H1 (cell line): ENCODE measurements at regions not wholly inside any gene's neighbourhood (a gene's known extent, or its start where the extent isn't known, plus 50 kb on each side); places are given as distances from the start of the nearest gene placed in this dataset.
A peak's percentile ranks its signal among the peaks of the same experiment; 100 is the strongest.

ENCODE experiments used
- CTCF ChIA-PET: fragments of 300-600 bp; sonication (Branson Sonifier 250); formaldehyde crosslinking; loops from one replicate; lab custom pipeline; 2021; ENCODE audit not compliant: partially characterized antibody; lab: Charles Lee
- POLR2A ChIA-PET: fragments of 300-600 bp; sonication (Branson Sonifier 250); formaldehyde crosslinking; loops from one replicate; lab custom pipeline; 2021; ENCODE audit warnings: inconsistent platforms; ENCODE audit not compliant: partially characterized antibody; lab: Charles Lee
- DNase-seq, 2 experiments: peaks; one replicate each; pipeline versions ENCODE4 v3.0.0 to v3.0.0-alpha.2; 2010 to 2022; ENCODE audit warnings: low spot score in 2 of 2, low read depth in 1 of 2, mixed read lengths in 1 of 2
- FAIRE-seq: peaks from 2 replicates; lab custom pipeline; 2011; peaks lifted over from hg19 to GRCh38; lab: Jason Lieb, UNC
- H2AFZ ChIP-seq: 2 replicates; pipeline ENCODE4 v1.8.1; 2012; ENCODE audit warnings: low read length, inconsistent platforms
- H2AK5ac ChIP-seq: 2 replicates; pipeline ENCODE4 v1.6.1; 2013; ENCODE audit warnings: low read depth, low read length
- H2BK120ac ChIP-seq: replicated peaks from 2 replicates; pipeline ENCODE3; 2013; ENCODE audit warnings: low read depth, low read length, inconsistent platforms
- H2BK12ac ChIP-seq: 2 replicates; pipeline ENCODE4 v1.6.1; 2013; ENCODE audit warnings: low read depth, low read length
- H2BK15ac ChIP-seq: 2 replicates; pipeline ENCODE4 v1.6.1; 2013; ENCODE audit warnings: low read length
- H2BK20ac ChIP-seq: 2 replicates; pipeline ENCODE4 v1.6.1; 2013; ENCODE audit warnings: low read length
- H2BK5ac ChIP-seq: 2 replicates; pipeline ENCODE4 v1.6.1; 2013; ENCODE audit warnings: low read depth, low read length
- H3K14ac ChIP-seq: 2 replicates; pipeline ENCODE4 v1.6.1; 2013; ENCODE audit warnings: inconsistent platforms; ENCODE audit not compliant: insufficient read length
- H3K18ac ChIP-seq: 2 replicates; pipeline ENCODE4 v1.6.1; 2013; ENCODE audit warnings: low read length; ENCODE audit errors: extremely low read depth
- H3K23ac ChIP-seq: 2 replicates; pipeline ENCODE4 v1.6.1; 2013; ENCODE audit warnings: inconsistent platforms; ENCODE audit not compliant: insufficient read length
- H3K23me2 ChIP-seq: 2 replicates; pipeline ENCODE4 v1.6.1; 2013; ENCODE audit warnings: low read depth, low read length
- H3K27ac ChIP-seq: 2 replicates; pipeline ENCODE4 v1.6.1; 2011; ENCODE audit warnings: low read depth, low read length, inconsistent platforms
- H3K27me3 ChIP-seq, 4 experiments: replicated peaks in 1 of 4; 1 replicate in 1 of 4; 2 replicates in 3 of 4; pipeline versions ENCODE4 v1.6.1 to v1.8.1; 2011 to 2013; ENCODE audit warnings: low read length in 3 of 4, mild to moderate bottlenecking in 3 of 4, inconsistent platforms in 2 of 4, mixed read lengths in 2 of 4, moderate library complexity in 1 of 4; ENCODE audit not compliant: control insufficient read depth in 3 of 4, insufficient read depth in 3 of 4; ENCODE audit errors: extremely low read depth in 1 of 4
- H3K36me3 ChIP-seq, 4 experiments: 2 replicates each; pipeline versions ENCODE4 v1.6.1 to v1.8.1; 2011 to 2013; ENCODE audit warnings: mild to moderate bottlenecking in 4 of 4, low read length in 3 of 4, moderate library complexity in 2 of 4, control low read depth in 1 of 4, inconsistent platforms in 1 of 4; ENCODE audit not compliant: insufficient read depth in 4 of 4, control insufficient read depth in 2 of 4
- H3K4ac ChIP-seq: replicated peaks from 2 replicates; pipeline ENCODE3; 2013; ENCODE audit warnings: low read length, low read depth, mixed read lengths, inconsistent platforms; ENCODE audit not compliant: insufficient read length
- H3K4me1 ChIP-seq, 4 experiments: replicated peaks in 1 of 4; 1 replicate in 1 of 4; 2 replicates in 3 of 4; pipeline versions ENCODE4 v1.6.1 to v1.8.1; 2011 to 2013; ENCODE audit warnings: low read length in 3 of 4, inconsistent platforms in 2 of 4, mixed read lengths in 1 of 4; ENCODE audit not compliant: insufficient read depth in 4 of 4, control insufficient read depth in 3 of 4
- H3K4me2 ChIP-seq, 2 experiments: 2 replicates each; pipeline versions ENCODE4 v1.6.1 to v1.8.1; 2011 to 2013; ENCODE audit warnings: low read depth in 2 of 2, low read length in 2 of 2, control low read depth in 1 of 2, inconsistent platforms in 1 of 2, mild to moderate bottlenecking in 1 of 2; ENCODE audit not compliant: insufficient read depth in 1 of 2
- H3K4me3 ChIP-seq, 4 experiments: fragments of 200-600, 300-600 bp in 1 of 4; sonication (generic), shearing (Covaris generic), sonication (Bioruptor Twin) in 1 of 4; 2 replicates each; pipeline versions ENCODE4 v1.5.1 to v1.8.1; 2011 to 2016; ENCODE audit warnings: low read length in 4 of 4, low read depth in 3 of 4, control low read depth in 2 of 4, inconsistent platforms in 2 of 4, mild to moderate bottlenecking in 2 of 4, mixed read lengths in 1 of 4, moderate library complexity in 1 of 4; ENCODE audit not compliant: insufficient read depth in 2 of 4; ENCODE audit errors: extremely low read depth in 1 of 4
- H3K56ac ChIP-seq: replicated peaks from 2 replicates; pipeline ENCODE3; 2013; ENCODE audit warnings: low read depth, mild to moderate bottlenecking, mixed read lengths, low read length, inconsistent platforms; ENCODE audit not compliant: insufficient read length
- H3K79me1 ChIP-seq: 2 replicates; pipeline ENCODE4 v1.6.1; 2013; ENCODE audit warnings: low read depth, low read length, control low read depth
- H3K79me2 ChIP-seq, 2 experiments: 2 replicates each; pipeline versions ENCODE4 v1.6.1 to v1.8.1; 2012 to 2013; ENCODE audit warnings: low read length in 2 of 2, mild to moderate bottlenecking in 2 of 2, inconsistent platforms in 1 of 2; ENCODE audit not compliant: insufficient read depth in 2 of 2, control insufficient read depth in 1 of 2
- H3K9ac ChIP-seq, 4 experiments: replicated peaks in 1 of 4; 1 replicate in 1 of 4; 2 replicates in 3 of 4; pipeline versions ENCODE4 v1.6.1 to v1.8.1; 2011 to 2013; ENCODE audit warnings: low read depth in 3 of 4, low read length in 3 of 4, control low read depth in 2 of 4, mild to moderate bottlenecking in 2 of 4, moderate library complexity in 2 of 4, inconsistent platforms in 1 of 4; ENCODE audit errors: extremely low read depth in 1 of 4
- H3K9me3 ChIP-seq, 2 experiments: 2 replicates each; pipeline versions ENCODE4 v1.6.1 to v1.8.1; 2012 to 2013; ENCODE audit warnings: mild to moderate bottlenecking in 2 of 2, moderate library complexity in 2 of 2, control low read depth in 1 of 2, inconsistent platforms in 1 of 2, low read depth in 1 of 2, low read length in 1 of 2, mixed read lengths in 1 of 2; ENCODE audit not compliant: insufficient read depth in 2 of 2
- H4K20me1 ChIP-seq, 2 experiments: replicated peaks in 1 of 2; 2 replicates each; pipeline versions ENCODE3 to v1.8.1; 2011 to 2013; ENCODE audit warnings: inconsistent platforms in 2 of 2, low read length in 2 of 2, mild to moderate bottlenecking in 1 of 2; ENCODE audit not compliant: insufficient read depth in 2 of 2, control insufficient read depth in 1 of 2
- H4K5ac ChIP-seq: 2 replicates; pipeline ENCODE4 v1.6.1; 2013; ENCODE audit warnings: low read length, low read depth, mixed read lengths, inconsistent platforms; ENCODE audit not compliant: insufficient read length
- H4K8ac ChIP-seq: 2 replicates; pipeline ENCODE4 v1.8.0; 2013; ENCODE audit warnings: mild to moderate bottlenecking, moderate library complexity, low read length, inconsistent platforms; ENCODE audit not compliant: insufficient read depth; ENCODE audit errors: extremely low read depth
- H4K91ac ChIP-seq: replicated peaks from 2 replicates; pipeline ENCODE3; 2013; ENCODE audit warnings: low read length, mixed read lengths, inconsistent platforms; ENCODE audit not compliant: insufficient read length
- BRCA1 ChIP-seq: IDR thresholded peaks from 2 replicates; pipeline ENCODE4 v1.6.1; 2012; ENCODE audit warnings: low read depth, low read length, improper control_type of control experiment
- EGR1 ChIP-seq: IDR thresholded peaks from 2 replicates; pipeline ENCODE4 v1.6.1; 2011; ENCODE audit warnings: low read depth, low read length, borderline replicate concordance
- JUN ChIP-seq: IDR thresholded peaks from 2 replicates; pipeline ENCODE4 v1.6.1; 2011; ENCODE audit warnings: low read depth, mild to moderate bottlenecking, improper control_type of control experiment, low read length
- KDM1A ChIP-seq: fragments of 200-600, 300-600 bp; sonication (generic); IDR thresholded peaks from 2 replicates; pipeline ENCODE4 v1.7.1; 2016; ENCODE audit warnings: mild to moderate bottlenecking, low read length, borderline replicate concordance
- KDM5A ChIP-seq: fragments of 200-600 bp; IDR thresholded peaks from 2 replicates; pipeline ENCODE4 v1.7.1; 2012; ENCODE audit warnings: mild to moderate bottlenecking, low read length, inconsistent platforms, mixed read lengths
- MAFK ChIP-seq: IDR thresholded peaks from 2 replicates; pipeline ENCODE4 v1.6.1; 2012; ENCODE audit warnings: low read depth, mild to moderate bottlenecking, improper control_type of control experiment, low read length
- PHF8 ChIP-seq: fragments of 200-600 bp; sonication (generic); conservative IDR thresholded peaks from 2 replicates; pipeline ENCODE4 v1.7.1; 2012; ENCODE audit warnings: low read depth, mild to moderate bottlenecking, inconsistent platforms, low read length, moderate library complexity
- POLR2A ChIP-seq, 2 experiments: IDR thresholded peaks; 1 replicate in 1 of 2; 2 replicates in 1 of 2; pipeline ENCODE4 v1.6.1; 2011; ENCODE audit warnings: low read depth in 2 of 2, low read length in 2 of 2, mild to moderate bottlenecking in 2 of 2; ENCODE audit errors: control extremely low read depth in 1 of 2
- RBBP5 ChIP-seq: IDR thresholded peaks from 2 replicates; pipeline ENCODE4 v1.7.1; 2012; ENCODE audit warnings: low read depth, mild to moderate bottlenecking, inconsistent platforms, low read length, moderate library complexity, borderline replicate concordance
- RXRA ChIP-seq: IDR thresholded peaks from 2 replicates; pipeline ENCODE4 v1.6.1; 2011; ENCODE audit warnings: low read depth, mild to moderate bottlenecking, low read length, moderate library complexity; ENCODE audit not compliant: insufficient read depth
- SIX5 ChIP-seq: IDR thresholded peaks from 2 replicates; pipeline ENCODE4 v1.6.1; 2011; ENCODE audit warnings: mild to moderate bottlenecking, low read depth, low read length
- TAF1 ChIP-seq: IDR thresholded peaks from 2 replicates; pipeline ENCODE4 v1.6.1; 2011; ENCODE audit warnings: mild to moderate bottlenecking, low read depth, low read length
- TEAD4 ChIP-seq: IDR thresholded peaks from 2 replicates; pipeline ENCODE4 v1.6.1; 2012; ENCODE audit warnings: low read depth, low read length, inconsistent platforms, mixed read lengths
- WGBS, 2 experiments: shearing (Covaris generic) in 1 of 2; methylation state at CpG; one replicate each; pipeline versions ENCODE4 v1.1.6 to v1.1.7; 2013 to 2015; ENCODE audit warnings: low lambda C conversion rate in 2 of 2, mixed read lengths in 2 of 2, inconsistent platforms in 1 of 2, low coverage in 1 of 2, missing lambda C conversion rate in 1 of 2; ENCODE audit not compliant: insufficient replicate concordance in 2 of 2, insufficient coverage in 1 of 2, insufficient read length in 1 of 2; ENCODE audit errors: extremely low coverage in 1 of 2, missing lambda C conversion rate in 1 of 2; 5-methylcytosine and 5-hydroxymethylcytosine counted together

DNA sequence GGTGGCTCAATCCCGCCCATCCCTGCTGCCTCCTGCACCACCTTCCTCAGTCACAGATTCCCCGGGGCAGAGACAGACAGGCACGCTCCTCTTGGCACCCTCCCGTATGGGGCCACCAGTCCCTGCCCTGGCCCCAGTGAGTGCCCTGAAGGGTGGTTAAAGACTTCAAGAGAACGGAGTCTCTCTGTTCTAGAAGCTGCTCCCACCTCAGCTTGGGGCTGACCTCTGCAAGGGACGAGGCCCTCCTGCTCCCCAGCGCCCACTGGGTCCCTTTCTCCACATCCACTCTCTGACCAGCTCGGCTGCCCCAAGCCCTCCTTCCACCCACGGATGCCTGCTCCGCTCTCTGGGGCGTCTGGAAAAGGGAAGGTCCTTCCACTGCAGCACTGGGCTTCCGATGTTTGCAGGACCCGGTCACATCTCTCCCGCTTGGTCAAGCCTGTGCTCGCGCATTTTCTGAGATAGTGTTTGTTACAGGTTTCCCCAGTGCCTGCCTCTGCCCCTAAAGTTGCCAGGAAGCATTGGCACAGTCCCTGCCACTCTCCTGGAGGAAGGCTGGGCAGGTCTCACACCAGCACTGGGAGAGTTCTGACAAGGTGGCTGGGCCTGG lies 1487.9 kb downstream of the TBC1D22A start:
- peak overlapping the region; percentile 61; the same call in 1 of the 2 replicates for H2BK20ac ChIP-seq
- H2BK15ac ChIP-seq: no peak overlapping the region
- no peak overlapping the region for H3K18ac ChIP-seq
- H2AK5ac ChIP-seq: no peak overlapping the region
- H3K79me2 ChIP-seq: no peaks in the 10 kb centered on the region
- H3K27me3 ChIP-seq: peaks cover 0 to 8% (median 1%) of the 10 kb centered on the region in 4 experiments; a peak in 1 of 7 replicates
- H4K20me1 ChIP-seq: no peaks in the 10 kb centered on the region
- no peaks in the 10 kb centered on the region for H3K79me1 ChIP-seq
- no peak overlapping the region for H3K9ac ChIP-seq
- no peaks in the 10 kb centered on the region for H3K23me2 ChIP-seq
- H2AFZ ChIP-seq: no peak overlapping the region
- H3K56ac ChIP-seq: no peak overlapping the region
- 0 out of 2 replicates have a peak overlapping the region, but pooled peaks have one; percentile 35 for H2BK5ac ChIP-seq
- H4K8ac ChIP-seq: no peak overlapping the region
- no peak overlapping the region for H2BK120ac ChIP-seq
- peaks cover 3 to 7% (median 5%) of the 10 kb centered on the region in 4 experiments for H3K4me1 ChIP-seq
- DNase-seq (no peak), FAIRE-seq (no peak)
- H3K23ac ChIP-seq: no peak overlapping the region
- H3K9me3 ChIP-seq: no peaks in the 10 kb centered on the region
- no peak overlapping the region for H2BK12ac ChIP-seq
- no peak overlapping the region for H3K27ac ChIP-seq
- 83% methylated on average over 16 of the region's 16 CpGs; no CpG with 5 or more reads in 1 of the 2 experiments for WGBS, 2 experiments
- no peak overlapping the region for H4K91ac ChIP-seq
- H3K4me2 ChIP-seq: no peak overlapping the region
- H3K4ac ChIP-seq: no peak overlapping the region
- ChIA-PET CTCF (no interaction called here), POLR2A (no interaction called here)
- no peak overlapping the region for H4K5ac ChIP-seq
- no peak overlapping the region for H3K14ac ChIP-seq
- no peak overlapping the region for H3K4me3 ChIP-seq
- no peaks in the 10 kb centered on the region for H3K36me3 ChIP-seq
- no peak for TF ChIP-seq EGR1
- no peak for TF ChIP-seq JUN
- no peak for TF ChIP-seq KDM5A
- no peak for TF ChIP-seq RXRA
- TF ChIP-seq RBBP5: no peak
- no peak for TF ChIP-seq TAF1
- TF ChIP-seq MAFK: no peak
- no peak for TF ChIP-seq TEAD4
- no peak for TF ChIP-seq KDM1A
- no peak for TF ChIP-seq SIX5
- TF ChIP-seq POLR2A (IDR thresholded peaks at IDR 0.05; ENCODE audit: control extremely low read depth in 1 of 2, low read depth in 2 of 2, low read length in 2 of 2): no peak
- no peak for TF ChIP-seq PHF8
- TF ChIP-seq BRCA1: no peak
